ENCODE measurements at regions not wholly inside any gene's neighbourhood (a gene's known extent, or its start where the extent isn't known, plus 50 kb on each side); places are given as distances from the start of the nearest gene placed in this dataset.
"Not testable (repeated sequence)": the region's sequence is repeated elsewhere in the genome, so short reads cannot be mapped to it uniquely, and the experiment has no call there.

DNA sequence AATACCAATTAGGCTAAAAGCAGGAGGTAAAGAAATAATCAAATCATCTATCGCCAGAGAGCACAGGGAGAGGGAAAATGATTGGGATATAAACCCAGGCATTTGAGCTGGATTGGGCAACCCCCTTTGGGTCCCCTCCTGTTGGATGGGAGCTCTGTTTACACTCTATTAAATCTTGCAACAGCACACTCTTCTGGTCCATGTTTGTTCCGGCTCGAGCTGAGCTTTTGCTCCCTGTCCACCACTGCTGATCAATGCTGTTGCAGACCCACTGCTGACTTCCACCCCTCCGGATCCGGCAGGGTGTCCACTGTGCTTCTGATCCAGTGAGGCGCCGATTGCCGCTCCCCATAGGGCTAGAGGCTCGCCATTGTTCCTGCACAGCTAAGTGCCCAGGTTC, 493.8 kb downstream of the MATN1 start:
- DNase-seq = no peak

DNA sequence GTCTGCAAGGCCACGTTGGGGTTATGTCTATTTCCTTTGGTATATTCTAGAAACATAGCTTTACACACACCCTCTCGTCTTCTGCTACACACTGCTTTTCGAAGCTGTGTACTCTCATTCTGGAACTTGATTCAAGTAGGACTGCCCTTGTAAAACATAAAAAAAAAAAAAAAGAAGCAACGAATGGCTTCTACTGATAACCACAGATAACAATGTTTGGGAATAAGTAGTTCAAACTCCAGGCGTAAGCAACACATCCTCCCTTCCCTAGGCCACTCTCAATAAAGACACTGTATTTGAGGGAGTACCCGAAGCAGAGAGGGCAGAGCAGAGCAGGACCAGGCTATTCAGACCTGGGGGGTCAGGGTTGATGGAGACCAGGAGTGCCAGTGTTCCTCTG, 496.7 kb downstream of the MATN1 start:
- DNase-seq = no peak

DNA sequence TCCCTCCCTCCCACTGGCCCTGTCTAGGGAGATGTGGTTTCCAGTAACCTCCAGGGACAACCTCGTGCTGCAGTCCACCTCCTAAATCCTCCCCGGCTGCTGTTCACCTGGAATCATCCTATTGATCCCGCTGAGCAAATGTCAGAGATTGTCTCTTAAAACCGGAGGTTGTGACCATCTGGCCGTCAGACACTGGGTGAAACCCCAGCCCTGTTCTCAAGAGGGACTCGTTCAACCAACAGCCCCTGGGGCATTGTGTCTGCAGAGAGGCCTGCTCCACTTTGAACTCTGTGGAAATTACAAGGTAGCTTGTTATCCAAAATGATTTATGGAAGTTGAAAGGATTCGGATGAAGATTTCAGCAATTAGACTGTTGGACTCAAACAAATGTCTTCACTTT, 498.0 kb downstream of the MATN1 start:
- DNase-seq = no peak

DNA sequence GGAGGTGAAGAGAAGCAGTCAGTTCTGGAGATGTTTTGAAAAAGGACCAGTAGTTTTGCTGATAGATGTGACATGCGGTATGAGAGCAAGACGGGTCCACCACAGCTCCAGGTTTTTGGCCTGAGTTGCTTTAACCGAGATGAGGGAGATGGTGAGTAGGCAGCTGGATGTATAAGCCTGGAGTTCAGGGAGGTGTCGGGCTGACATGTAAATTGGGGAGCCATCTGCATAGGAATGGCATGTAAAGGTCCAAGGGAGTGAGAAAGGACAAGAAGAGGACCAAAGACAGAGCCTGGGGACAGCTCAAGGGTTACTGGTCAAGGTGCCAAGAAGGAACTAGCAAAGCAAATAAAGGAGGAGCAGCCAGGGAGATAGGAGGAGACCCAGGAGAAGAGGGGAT, 503.7 kb downstream of the MATN1 start:
- DNase-seq = no peak

DNA sequence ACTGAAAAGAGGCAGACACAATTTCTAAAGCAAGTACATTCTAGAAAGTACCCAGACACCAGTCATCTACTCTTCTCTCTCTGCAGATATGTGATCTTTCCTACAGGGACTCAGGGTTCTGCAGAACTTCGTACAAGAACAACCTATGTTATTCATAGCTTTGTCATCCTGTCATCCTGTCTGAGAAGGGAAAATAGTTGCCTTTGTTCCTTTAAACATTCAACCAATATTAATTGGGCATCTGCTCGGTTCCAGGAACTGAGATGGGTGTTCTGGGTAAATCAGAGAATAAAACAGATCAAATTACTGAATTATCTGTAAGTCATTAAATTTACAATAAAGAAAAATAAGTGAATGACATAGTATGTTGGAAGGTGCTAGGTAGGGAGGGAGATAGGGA, 504.9 kb downstream of the MATN1 start:
- DNase-seq = no peak

DNA sequence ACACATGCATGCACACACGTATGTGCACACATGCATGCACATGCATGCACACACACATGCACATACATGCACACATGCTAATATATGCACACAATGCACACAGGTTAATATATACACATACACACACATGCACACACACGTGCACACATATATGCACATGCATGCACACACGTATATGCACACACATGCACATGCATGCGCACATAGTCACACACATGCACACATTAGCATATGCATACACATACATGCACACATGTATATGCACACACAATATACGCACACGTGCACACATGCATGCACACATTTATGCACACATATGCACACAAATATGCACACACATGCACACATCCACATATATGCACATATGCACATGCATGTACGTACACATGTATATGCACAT, 506.8 kb downstream of the MATN1 start:
- DNase-seq = no peak

DNA sequence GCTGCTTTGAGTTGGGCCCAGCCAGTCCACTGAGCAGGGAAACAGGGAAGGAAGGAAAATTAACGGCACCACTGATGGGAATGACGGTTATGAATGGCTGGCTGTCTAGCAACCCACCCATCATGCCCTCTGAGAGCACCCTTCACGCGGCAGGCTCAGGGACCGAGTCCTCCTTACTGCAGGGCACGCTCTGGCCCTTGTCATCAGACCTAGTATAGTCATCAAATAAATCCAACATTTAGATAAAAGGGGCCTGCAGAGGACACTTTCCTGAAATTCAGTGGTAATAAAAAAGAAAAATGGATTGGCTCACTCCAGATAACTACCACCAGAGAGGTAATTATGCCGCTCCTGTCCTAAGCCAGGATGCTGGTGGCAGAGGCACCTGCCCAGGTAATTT, 509.4 kb downstream of the MATN1 start:
- DNase-seq = no peak

DNA sequence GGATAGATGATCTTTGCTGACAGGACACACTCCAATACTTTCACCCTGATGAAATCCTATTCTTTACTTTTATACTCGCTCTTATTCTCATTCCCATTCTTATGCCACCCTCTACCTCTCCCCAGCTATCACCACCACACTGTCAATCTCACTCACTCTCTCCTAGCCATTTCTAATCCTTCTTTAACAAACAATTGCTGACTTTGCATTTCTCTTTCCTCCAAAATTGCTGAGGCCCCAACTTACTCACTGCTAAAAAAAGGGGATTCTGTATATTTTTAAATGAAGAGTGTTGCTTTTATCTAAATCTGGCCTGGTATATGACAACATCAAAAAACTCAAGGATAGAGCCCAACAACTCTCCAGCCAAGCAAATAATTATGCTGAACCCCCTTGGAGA, 515.4 kb downstream of the MATN1 start:
- not testable (repeated sequence) for DNase-seq

DNA sequence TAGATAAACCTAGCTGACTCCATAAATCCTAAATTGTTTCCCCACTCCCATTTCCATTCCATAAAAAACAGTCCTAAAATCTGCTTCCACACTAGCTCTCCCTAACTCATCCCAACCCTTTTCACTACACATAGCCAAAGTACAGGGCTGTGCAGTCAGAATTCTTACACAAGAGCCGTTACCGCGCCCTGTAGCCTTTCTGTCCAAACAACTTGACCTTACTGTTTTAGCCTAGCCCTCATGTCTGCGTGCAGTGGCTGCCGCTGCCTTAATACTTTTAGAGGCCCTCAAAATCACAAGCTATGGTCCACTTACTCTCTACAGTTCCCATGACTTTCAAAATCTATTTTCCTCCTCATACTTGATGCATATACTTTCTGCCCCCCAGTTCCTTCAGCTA, 516.8 kb downstream of the MATN1 start:
- not testable (repeated sequence) for DNase-seq

DNA sequence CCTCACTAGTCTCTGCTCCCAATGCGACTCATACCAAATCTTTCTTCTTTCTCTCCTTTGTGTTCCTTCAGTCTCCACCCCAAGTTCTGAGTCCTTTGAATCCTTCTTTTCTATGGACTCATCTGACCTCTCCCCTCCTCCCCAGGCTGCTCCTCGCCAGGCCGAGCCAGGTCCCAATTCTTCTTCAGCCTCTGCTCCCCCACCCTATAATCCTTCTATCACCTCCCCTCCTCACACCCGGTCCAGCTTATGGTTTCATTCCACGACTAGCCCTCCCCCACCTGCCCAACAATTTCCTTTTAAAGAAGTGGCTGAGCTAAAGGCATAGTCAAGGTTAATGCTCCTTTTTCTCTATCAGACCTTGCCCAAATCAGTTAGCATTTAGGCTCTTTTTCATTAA, 518.5 kb downstream of the MATN1 start:
- not testable (repeated sequence) for DNase-seq

DNA sequence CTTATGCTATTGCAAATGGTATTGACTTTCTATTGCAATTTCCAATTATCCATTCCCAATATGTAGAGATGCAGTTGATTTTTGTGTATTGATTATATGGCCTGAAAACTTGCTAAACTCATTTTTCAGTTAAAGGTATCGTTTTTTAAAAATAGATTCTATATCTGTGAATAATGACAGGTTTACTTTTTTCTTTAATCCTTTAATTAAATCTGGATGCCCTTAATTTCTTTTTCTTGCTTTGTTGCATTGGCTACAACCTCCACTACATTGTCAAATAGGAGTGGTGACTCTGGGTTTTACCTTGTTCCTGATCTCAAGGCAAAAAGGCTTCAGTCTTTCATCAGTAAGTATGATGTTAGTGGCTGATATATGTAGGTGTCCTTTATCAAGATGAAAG, 522.4 kb downstream of the MATN1 start:
- no peak for DNase-seq

DNA sequence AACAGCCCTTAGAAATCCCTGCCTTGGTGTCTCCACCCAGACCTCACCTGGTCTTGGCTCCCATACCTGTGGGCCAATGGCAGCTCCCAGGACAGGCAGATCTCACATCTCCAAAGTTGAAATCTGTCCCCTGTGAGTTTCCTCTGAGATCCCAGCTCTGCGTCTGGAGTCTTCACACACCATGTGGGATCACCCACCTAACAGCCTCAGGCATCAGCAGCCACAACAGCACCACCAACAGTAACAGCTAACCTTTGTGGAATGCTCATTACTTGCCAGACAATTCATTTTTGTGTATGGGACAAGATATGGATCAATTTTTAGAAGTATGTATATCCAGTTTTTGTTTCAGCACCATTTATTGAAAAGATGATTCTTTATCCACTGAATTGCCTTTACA, 523.2 kb downstream of the MATN1 start:
- DNase-seq = no peak

DNA sequence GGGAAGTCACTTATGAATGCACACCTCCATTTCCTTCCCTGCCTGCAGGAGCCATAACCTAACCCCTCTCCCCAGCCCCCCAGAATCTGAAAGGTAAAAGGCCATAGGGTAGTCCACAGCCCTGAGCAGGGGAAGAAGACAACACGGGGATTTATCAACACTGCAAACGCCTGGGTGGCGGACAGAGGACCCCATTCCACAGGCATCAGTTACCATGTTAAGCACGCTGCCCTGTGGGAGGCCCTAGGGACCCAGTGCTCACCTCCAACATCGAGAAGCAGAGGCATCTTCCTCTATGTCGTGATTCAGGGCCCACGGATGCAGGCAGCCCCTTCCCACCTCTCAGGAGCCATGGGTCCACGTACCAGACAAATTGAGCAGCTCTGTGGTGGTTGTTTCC, 523.8 kb downstream of the MATN1 start:
- no peak for DNase-seq

DNA sequence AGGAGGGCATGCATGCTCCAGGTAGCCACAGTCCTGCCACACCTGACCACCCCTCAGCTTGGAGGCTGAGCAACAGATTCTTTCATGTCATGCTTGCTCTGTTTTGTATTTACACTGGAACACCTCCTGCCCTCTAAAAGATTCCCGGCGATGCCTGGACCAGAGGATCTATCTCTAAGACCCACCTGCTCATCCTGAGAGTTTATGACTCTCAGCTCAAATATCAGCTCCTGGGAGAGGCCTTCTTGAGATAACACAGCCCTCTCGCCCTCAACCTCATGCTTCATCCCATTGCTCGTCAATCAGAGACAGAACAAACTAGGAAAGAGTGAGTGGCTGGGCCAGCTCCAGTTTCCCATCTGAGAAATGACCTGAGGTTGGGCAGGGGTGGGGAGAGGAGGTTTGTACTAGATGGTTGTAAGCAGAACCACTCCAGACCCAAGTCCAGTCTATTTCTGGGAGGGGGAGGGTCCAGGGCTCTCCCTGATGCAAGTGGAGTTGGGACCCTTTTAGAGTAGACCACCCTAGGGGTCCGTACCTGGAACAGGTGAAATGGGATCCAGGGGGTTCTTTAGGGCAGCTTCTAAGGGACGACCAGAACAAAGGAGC, 524.5 kb downstream of the MATN1 start:
- DNase-seq = no peak

DNA sequence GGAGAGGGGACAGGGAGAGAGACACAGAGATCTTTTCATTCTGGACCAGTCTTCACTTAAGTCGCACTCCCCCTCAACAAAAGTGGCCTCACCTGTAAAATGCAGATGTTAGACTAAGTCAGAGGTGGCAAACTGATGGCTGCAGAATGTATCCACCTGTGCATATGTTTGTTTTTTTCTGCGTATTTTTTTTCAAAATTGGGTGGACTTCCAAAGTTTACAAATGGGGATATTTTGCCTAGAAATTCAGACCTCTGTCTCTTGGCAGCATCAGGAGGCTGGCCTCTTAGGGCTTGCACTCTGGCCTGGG, 525.0 kb downstream of the MATN1 start:
- no peak for DNase-seq

DNA sequence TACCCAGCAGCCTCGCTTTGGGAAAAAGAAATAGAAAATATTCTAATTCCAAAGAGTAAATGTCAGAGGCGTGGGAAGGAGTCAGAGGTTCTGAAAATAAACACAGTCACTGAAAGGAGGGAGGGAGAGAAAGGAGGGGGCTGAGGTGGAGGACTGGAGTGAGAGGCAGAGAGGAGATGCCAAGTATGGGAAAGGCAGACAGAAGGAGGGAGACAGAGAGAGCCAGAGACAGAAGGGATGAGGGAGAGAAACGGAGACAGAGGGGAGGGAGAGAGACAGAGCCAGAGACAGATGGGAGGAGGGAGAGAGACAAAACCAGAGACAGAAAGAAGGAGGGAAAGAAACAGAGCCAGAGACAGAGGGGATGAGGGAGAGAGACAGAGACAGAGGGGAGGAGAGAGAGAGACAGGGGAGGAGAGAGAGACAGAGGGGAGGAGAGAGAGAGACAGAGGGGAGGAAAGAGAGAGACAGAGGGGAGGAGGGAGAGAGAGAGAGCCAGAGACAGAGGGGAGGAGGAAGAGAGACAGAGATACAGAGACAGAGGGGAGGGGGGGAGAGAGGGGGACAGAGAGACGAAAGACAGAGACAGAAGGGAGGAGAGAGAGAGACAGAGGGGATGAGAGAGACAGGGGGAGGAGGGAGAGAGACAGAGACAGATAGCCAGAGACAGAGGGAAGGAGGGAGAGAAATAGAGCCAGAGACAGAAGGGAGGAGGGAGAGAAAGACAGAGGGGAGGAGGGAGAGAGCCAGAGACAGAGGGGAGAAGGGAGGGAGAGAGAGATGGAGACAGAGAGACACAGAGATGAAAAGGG, 525.5 kb downstream of the MATN1 start:
- no peak for DNase-seq

DNA sequence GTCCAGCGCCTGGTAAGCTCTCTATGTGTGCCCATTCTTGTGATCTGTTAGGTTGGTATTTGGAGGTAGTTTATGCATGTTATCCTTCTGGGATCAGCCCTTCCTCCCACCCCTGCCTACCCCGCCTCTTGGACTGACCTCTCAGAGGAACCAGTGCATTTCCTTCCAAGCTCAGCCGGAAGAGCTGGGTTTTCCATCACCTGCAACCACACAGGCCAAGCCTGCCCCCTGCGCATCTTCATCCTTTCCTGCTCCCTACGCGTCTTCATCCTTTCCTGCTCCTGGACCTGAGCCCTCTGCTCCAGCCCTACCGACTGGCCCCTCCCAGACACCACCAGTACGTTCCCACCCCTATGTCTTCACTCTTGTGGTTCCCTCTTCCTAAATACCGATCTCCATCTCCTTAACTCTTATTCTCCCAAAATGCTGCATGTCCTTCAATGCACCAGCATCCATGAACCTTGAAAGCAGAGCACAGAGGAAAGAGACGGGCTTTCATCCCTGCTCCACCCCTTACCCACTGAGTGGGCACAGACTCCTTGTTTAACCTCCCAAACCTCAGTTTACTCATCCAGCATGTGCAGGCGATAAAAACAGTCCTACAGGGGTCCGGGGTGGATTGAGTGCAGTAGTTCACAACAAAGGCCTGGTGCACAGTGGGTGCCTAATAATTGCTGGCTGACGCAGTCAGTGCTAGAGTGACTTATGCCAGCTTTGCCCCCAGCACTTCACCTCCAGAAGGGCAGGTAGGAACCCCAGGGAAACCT, 526.3 kb downstream of the MATN1 start:
- DNase-seq = no peak

DNA sequence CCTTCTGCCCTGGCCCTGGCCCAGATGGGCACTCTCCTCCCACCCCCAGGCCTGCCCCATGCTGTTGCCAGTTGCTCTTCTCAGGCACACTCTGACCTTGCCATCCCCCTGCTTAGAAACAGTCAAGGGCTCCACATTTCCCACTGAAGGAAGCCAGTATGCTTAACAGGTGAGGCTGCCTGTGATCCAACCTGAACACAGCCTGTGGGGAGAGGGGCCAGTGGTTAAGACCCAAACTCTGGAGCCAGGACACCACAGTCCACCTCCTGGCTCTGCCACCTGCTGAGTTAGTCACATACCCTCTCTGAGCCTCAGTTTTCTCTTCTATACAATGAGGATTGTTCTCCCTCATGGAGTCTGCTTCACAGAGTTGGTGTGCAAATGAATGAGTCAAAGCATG, 526.9 kb downstream of the MATN1 start:
- DNase-seq = no peak

DNA sequence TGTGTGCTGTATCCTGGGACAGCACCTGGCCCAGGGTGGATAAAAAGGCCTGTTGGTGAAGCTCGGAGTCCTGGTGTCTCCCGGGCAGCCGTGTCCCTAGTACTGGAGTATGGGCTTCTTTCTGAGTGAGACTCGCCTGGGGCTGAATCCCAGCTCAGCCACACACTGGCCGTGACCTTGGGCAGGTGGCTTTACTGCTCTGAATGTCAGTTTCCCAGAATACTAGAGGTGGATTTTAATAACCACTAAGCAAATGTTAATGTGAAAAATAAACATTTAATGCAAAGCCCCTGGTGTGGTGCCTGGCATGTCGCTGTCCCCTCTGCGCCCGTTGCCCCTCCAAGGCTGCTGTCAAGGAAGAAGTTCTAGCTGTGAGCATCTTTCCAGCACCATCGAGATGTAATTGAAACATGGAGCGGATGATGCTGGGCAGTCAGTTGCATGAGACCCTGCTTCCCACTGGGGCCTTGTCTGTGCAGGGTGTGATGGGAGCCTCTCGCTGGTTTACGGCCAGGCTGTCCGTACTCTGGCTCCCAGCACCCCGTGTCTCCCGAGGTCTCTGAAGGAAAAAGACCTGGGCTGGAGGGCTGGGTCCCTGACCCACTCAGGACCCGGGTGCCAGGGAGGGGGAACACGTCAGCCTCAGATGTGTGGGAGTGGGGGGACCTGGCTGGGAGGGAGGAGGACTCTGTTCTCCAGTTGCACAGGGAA, 527.8 kb downstream of the MATN1 start:
- no peak for DNase-seq

DNA sequence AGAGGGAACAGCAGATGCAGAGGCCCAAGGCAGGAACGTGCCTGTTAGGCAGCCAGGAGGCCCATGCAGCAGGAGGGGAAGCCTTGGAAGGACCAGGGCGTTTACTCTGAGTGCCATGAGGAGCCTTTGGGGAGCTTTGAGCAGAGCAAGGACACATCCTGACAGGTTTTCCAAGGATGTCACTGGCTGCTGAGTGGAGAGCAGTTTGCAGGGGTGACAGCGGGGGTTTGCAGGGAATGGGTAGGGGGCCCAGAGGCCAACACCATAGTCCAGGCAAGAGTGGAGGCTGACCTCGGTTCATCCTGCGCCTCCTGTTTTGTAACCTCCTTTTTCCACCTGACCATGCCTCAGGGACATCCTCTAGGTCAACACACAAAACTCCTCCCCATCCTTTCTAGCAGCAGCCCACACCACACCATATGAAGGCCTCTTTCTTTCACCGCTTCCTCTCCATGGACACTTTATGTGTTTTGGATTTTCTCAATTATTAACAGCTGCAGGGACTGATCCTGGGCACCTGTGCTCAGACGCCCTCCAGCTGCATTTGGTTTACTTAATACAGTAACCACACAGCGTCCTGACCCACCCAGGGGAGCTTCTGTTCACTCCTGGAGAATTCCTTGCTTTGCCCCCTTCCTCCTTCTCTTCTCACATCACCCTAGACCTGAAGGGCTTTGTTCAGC, 528.5 kb downstream of the MATN1 start:
- DNase-seq = no peak

DNA sequence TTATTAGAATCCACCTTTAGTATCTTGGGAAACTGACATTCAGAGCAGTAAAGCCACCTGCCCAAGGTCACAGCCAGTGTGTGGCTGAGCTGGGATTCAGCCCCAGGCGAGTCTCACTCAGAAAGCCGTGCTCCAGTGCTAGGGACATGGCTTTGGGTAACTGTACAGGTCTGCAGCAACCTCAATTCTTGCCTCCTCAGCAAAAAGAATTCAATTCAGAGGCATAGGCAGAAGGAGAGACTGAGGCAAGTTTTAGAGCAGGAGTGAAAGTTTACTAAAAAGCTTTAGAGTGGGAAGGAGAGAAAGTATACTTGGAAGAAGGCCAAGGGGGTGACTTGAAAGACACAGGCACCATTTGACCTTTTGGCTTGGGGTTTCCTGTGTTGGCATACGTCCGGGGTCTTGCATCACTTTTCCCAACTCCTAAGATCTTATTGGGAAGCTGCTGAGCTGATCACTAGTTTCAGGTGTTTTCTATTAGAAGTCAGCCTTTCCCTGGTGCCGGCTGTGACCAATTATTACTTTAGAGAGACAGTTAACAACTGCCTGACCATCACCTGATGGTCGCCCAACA, 529.3 kb downstream of the MATN1 start:
- DNase-seq = no peak

DNA sequence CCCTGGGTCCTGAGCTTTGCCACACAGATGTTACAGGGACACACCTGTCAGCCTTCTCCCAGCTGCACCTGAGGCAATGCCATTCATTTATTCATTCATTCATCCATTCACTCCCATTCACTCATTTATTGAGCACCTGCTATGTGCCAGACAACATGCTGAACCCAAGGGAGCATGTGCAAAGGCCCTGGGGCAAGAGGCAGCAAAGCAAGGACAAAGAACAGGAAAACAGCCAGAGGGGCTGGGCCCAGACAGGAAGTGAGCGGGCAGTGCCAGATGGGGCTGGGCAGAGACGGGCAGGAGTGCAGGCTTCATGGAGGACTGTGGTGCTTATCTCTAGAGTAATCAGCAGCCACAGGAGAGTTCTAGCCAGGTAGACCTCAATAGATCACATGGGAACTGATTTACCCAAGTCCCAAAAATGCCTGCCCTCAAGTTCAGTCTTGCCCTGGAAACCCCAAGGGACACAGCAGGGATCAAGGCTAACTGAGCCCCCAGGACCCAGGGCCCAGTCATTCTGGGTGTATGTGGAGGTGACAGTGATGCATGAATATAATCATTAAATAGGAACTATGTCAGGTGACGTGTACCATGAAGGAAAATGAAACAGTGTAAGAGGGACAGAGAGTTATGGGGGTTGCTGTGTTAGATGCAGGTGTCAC, 530.3 kb downstream of the MATN1 start:
- no peak for DNase-seq

All from NCI-H1092 (cell line).